ENCODE measurements at regions not wholly inside any gene's neighbourhood (a gene's known extent, or its start where the extent isn't known, plus 50 kb on each side); places are given as distances from the start of the nearest gene placed in this dataset.

DNA sequence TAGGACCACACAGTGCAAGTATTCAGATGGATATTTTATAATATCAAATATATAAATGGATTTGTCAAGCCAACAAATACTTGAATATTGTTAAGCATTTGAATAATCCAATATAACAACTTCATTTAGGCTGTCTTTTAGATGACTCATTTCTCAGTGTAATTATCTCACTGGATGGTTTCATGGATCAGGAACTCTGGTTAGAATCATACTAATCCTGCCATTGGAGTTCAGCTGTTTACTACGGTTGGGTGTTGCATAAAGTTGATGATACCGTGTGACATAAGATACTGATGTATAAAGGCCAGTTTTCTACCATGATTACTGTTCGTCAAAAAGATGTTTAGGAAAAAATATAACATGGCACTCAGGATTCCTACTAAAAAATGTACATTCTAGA, 196.3 kb downstream of the TSHZ3 start:
- TF ChIP-seq, protein P1, sequence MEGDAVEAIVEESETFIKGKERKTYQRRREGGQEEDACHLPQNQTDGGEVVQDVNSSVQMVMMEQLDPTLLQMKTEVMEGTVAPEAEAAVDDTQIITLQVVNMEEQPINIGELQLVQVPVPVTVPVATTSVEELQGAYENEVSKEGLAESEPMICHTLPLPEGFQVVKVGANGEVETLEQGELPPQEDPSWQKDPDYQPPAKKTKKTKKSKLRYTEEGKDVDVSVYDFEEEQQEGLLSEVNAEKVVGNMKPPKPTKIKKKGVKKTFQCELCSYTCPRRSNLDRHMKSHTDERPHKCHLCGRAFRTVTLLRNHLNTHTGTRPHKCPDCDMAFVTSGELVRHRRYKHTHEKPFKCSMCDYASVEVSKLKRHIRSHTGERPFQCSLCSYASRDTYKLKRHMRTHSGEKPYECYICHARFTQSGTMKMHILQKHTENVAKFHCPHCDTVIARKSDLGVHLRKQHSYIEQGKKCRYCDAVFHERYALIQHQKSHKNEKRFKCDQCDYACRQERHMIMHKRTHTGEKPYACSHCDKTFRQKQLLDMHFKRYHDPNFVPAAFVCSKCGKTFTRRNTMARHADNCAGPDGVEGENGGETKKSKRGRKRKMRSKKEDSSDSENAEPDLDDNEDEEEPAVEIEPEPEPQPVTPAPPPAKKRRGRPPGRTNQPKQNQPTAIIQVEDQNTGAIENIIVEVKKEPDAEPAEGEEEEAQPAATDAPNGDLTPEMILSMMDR (IDR thresholded peaks at IDR 0.05): no peak
- no peak for TF ChIP-seq EZH2 (IDR thresholded peaks at IDR 0.05)

Measured in neural progenitor cell (in vitro differentiated cells).